ENCODE measurements at regions not wholly inside any gene's neighbourhood (a gene's known extent, or its start where the extent isn't known, plus 50 kb on each side); places are given as distances from the start of the nearest gene placed in this dataset.

DNA sequence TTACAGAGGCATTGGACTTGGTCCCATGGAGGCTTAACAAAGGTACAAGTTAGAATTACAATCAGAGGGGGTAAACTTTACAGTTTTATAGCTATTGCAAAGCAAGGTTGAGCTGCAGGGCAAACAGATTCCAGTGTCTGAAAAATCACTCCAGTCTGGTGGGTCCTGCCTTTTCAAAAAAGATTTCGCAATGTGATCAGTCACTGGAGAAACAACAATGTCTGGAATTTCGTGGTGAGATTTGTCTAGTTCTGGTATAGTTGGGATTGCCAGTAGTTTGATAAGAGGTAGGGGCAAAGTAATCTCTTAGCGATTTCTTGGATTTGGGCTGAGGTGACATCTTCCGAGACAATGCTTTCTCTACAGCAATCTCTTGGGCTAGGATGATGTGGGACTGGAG lies 1198.2 kb upstream of the PCDH9 start:
- Mint-ChIP-seq H3K9me3 (no peaks in the 10 kb centered on the region), H3K36me3 (ENCODE audit: low read depth) (no peaks in the 10 kb centered on the region), H3K4me1 (no peaks in the 10 kb centered on the region), H3K4me3 (no peak overlapping the region), H3K27ac (no peak overlapping the region), H3K27me3 (ENCODE audit: low read depth, poor library complexity) (no peaks in the 10 kb centered on the region)
- TF ChIP-seq, protein P1, sequence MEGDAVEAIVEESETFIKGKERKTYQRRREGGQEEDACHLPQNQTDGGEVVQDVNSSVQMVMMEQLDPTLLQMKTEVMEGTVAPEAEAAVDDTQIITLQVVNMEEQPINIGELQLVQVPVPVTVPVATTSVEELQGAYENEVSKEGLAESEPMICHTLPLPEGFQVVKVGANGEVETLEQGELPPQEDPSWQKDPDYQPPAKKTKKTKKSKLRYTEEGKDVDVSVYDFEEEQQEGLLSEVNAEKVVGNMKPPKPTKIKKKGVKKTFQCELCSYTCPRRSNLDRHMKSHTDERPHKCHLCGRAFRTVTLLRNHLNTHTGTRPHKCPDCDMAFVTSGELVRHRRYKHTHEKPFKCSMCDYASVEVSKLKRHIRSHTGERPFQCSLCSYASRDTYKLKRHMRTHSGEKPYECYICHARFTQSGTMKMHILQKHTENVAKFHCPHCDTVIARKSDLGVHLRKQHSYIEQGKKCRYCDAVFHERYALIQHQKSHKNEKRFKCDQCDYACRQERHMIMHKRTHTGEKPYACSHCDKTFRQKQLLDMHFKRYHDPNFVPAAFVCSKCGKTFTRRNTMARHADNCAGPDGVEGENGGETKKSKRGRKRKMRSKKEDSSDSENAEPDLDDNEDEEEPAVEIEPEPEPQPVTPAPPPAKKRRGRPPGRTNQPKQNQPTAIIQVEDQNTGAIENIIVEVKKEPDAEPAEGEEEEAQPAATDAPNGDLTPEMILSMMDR (IDR thresholded peaks at IDR 0.05) = no peak
- DNase-seq = no peak

GRCh38 chr13:68417801-68418200 lies 1187.7 kb upstream of the PCDH9 start:
- peak overlapping the region; percentile 14 for H3K27ac Mint-ChIP-seq
- H3K9me3 Mint-ChIP-seq = peaks cover 11% of the 10 kb centered on the region
- no peak for DNase-seq
- no peak overlapping the region for H3K4me3 Mint-ChIP-seq
- TF ChIP-seq, protein P1 (IDR thresholded peaks at IDR 0.05) = no peak
- H3K4me1 Mint-ChIP-seq = peaks cover 9% of the 10 kb centered on the region
- no peaks in the 10 kb centered on the region for H3K27me3 Mint-ChIP-seq (ENCODE audit: low read depth, poor library complexity)
- no peaks in the 10 kb centered on the region for H3K36me3 Mint-ChIP-seq (ENCODE audit: low read depth)

DNA sequence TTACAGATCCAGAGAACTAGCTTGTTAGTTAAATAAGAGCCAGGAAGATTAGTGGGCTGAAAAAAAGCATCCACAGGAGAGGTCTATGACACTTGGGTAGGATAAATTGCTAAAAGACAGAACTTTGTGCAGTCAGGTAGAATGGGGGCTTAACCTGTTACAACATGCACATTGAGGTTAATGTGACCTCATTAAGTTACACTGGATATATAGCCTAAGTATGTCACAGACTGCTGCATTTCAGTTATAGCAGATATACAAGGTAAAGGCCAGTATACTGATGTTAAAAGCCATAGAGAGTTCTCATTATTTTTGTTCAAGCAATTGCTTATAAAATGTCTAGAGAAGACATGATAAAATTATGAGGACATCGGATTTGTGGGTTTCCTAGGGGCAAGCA lies 1179.9 kb upstream of the PCDH9 start:
- H3K27me3 Mint-ChIP-seq (ENCODE audit: low read depth, poor library complexity) = no peaks in the 10 kb centered on the region
- H3K9me3 Mint-ChIP-seq = peaks cover 11% of the 10 kb centered on the region
- H3K36me3 Mint-ChIP-seq (ENCODE audit: low read depth) = no peaks in the 10 kb centered on the region
- no peak overlapping the region for H3K27ac Mint-ChIP-seq
- TF ChIP-seq, protein P1 (IDR thresholded peaks at IDR 0.05) = no peak
- DNase-seq = no peak
- no peak overlapping the region for H3K4me3 Mint-ChIP-seq
- H3K4me1 Mint-ChIP-seq = no peaks in the 10 kb centered on the region

- DNase-seq = no peak
- Mint-ChIP-seq H3K36me3 (ENCODE audit: low read depth) (no peaks in the 10 kb centered on the region), H3K27me3 (ENCODE audit: low read depth, poor library complexity) (no peaks in the 10 kb centered on the region), H3K27ac (no peak overlapping the region), H3K4me1 (no peaks in the 10 kb centered on the region), H3K9me3 (no peaks in the 10 kb centered on the region), H3K4me3 (no peak overlapping the region)
- TF ChIP-seq, protein P1 (IDR thresholded peaks at IDR 0.05) = no peak
Measured at GRCh38 chr13:68390987-68391386, 1160.9 kb upstream of the PCDH9 start.

- TF ChIP-seq, protein P1 (IDR thresholded peaks at IDR 0.05) = no peak
- H3K4me1 Mint-ChIP-seq = no peaks in the 10 kb centered on the region
- H3K36me3 Mint-ChIP-seq (ENCODE audit: low read depth) = no peaks in the 10 kb centered on the region
- peaks cover 2% of the 10 kb centered on the region for H3K27me3 Mint-ChIP-seq (ENCODE audit: low read depth, poor library complexity)
- no peak overlapping the region for H3K27ac Mint-ChIP-seq
- no peak overlapping the region for H3K4me3 Mint-ChIP-seq
- no peak for DNase-seq
- H3K9me3 Mint-ChIP-seq = no peaks in the 10 kb centered on the region
Measured at GRCh38 chr13:68386808-68387207, 1156.7 kb upstream of the PCDH9 start.

GRCh38 chr13:68380041-68380973 lies 1150.2 kb upstream of the PCDH9 start:
- TF ChIP-seq, protein P1 (IDR thresholded peaks at IDR 0.05) = no peak
- Mint-ChIP-seq H3K36me3 (ENCODE audit: low read depth) (no peaks in the 10 kb centered on the region), H3K27ac (no peak overlapping the region), H3K4me1 (no peaks in the 10 kb centered on the region), H3K27me3 (ENCODE audit: low read depth, poor library complexity) (peaks cover 2% of the 10 kb centered on the region), H3K4me3 (no peak overlapping the region), H3K9me3 (no peaks in the 10 kb centered on the region)
- no peak for DNase-seq

All from nephron progenitor cell (in vitro differentiated cells).